ENCODE measurements at regions not wholly inside any gene's neighbourhood (a gene's known extent, or its start where the extent isn't known, plus 50 kb on each side); places are given as distances from the start of the nearest gene placed in this dataset.

- Histone ChIP-seq H3K4me3 (ENCODE audit: low read depth, low read length, poor library complexity, severe bottlenecking) (no peak overlapping the region), H3K9me2 (ENCODE audit: insufficient read depth, low read length) (no peaks in the 10 kb centered on the region), H4K20me1 (ENCODE audit: insufficient read depth, low read length) (no peaks in the 10 kb centered on the region), H3K4me1 (ENCODE audit: insufficient read depth, low read length, poor library complexity, severe bottlenecking) (peaks cover 21% of the 10 kb centered on the region), H3K9me3 (ENCODE audit: low read length) (no peaks in the 10 kb centered on the region), H2AFZ (ENCODE audit: low read length) (no peak overlapping the region), H3K79me2 (ENCODE audit: insufficient read depth, low read depth, low read length) (no peaks in the 10 kb centered on the region), H3K27ac (ENCODE audit: low read depth, low read length, poor library complexity, severe bottlenecking) (no peak overlapping the region), H3K4me2 (ENCODE audit: low read length) (no peak overlapping the region), H3K36me3 (ENCODE audit: insufficient read depth, low read length) (no peaks in the 10 kb centered on the region)
- ChIA-PET POLR2A (no interaction called here), CTCF (ENCODE audit: unreplicated experiment) (no interaction called here)
- no TSS peak for BruUV-seq (replicated peaks)
- intact Hi-C loops (cut with micrococcal nuclease; ENCODE audit: unreplicated experiment): no loop called here
- TF ChIP-seq CTCF (conservative IDR thresholded peaks at IDR 0.05; ENCODE audit: low read length) (no peak), EZH2phosphoT487 (IDR thresholded peaks at IDR 0.05; ENCODE audit: borderline replicate concordance, low read depth, low read length) (no peak)
- no peak for DNase-seq (ENCODE audit: low spot score)
These were observed 112.5 kb upstream of the SMAD3 start for GRCh38 chr15:66952756-66953522.

GRCh38 chr15:66953523-66954229, 111.7 kb upstream of the SMAD3 start:
- DNase-seq (ENCODE audit: low spot score): no peak
- Histone ChIP-seq H3K27ac (ENCODE audit: low read depth, low read length, poor library complexity, severe bottlenecking) (no peak overlapping the region), H3K4me3 (ENCODE audit: low read depth, low read length, poor library complexity, severe bottlenecking) (no peak overlapping the region), H2AFZ (ENCODE audit: low read length) (no peak overlapping the region), H3K79me2 (ENCODE audit: insufficient read depth, low read depth, low read length) (no peaks in the 10 kb centered on the region), H3K4me1 (ENCODE audit: insufficient read depth, low read length, poor library complexity, severe bottlenecking) (peaks cover 21% of the 10 kb centered on the region), H3K36me3 (ENCODE audit: insufficient read depth, low read length) (no peaks in the 10 kb centered on the region), H3K9me2 (ENCODE audit: insufficient read depth, low read length) (no peaks in the 10 kb centered on the region), H4K20me1 (ENCODE audit: insufficient read depth, low read length) (no peaks in the 10 kb centered on the region), H3K9me3 (ENCODE audit: low read length) (no peaks in the 10 kb centered on the region), H3K4me2 (ENCODE audit: low read length) (no peak overlapping the region)
- ChIA-PET POLR2A (no interaction called here), CTCF (ENCODE audit: unreplicated experiment) (no interaction called here)
- BruUV-seq (replicated peaks): no TSS peak
- intact Hi-C loops (cut with micrococcal nuclease; ENCODE audit: unreplicated experiment): no loop called here
- TF ChIP-seq CTCF (conservative IDR thresholded peaks at IDR 0.05; ENCODE audit: low read length) (no peak), EZH2phosphoT487 (IDR thresholded peaks at IDR 0.05; ENCODE audit: borderline replicate concordance, low read depth, low read length) (no peak)

- Histone ChIP-seq H4K20me1 (ENCODE audit: insufficient read depth, low read length) (no peaks in the 10 kb centered on the region), H3K4me3 (ENCODE audit: low read depth, low read length, poor library complexity, severe bottlenecking) (no peak overlapping the region), H3K36me3 (ENCODE audit: insufficient read depth, low read length) (no peaks in the 10 kb centered on the region), H3K79me2 (ENCODE audit: insufficient read depth, low read depth, low read length) (no peaks in the 10 kb centered on the region), H3K9me3 (ENCODE audit: low read length) (no peaks in the 10 kb centered on the region), H2AFZ (ENCODE audit: low read length) (no peak overlapping the region), H3K4me1 (ENCODE audit: insufficient read depth, low read length, poor library complexity, severe bottlenecking) (peaks cover 21% of the 10 kb centered on the region), H3K4me2 (ENCODE audit: low read length) (no peak overlapping the region), H3K9me2 (ENCODE audit: insufficient read depth, low read length) (no peaks in the 10 kb centered on the region), H3K27ac (ENCODE audit: low read depth, low read length, poor library complexity, severe bottlenecking) (no peak overlapping the region)
- no peak for DNase-seq (ENCODE audit: low spot score)
- no TSS peak for BruUV-seq (replicated peaks)
- intact Hi-C loops (cut with micrococcal nuclease; ENCODE audit: unreplicated experiment): no loop called here
- ChIA-PET POLR2A (interaction anchor here (0.8 kb wide), 1 partner anchor 309 kb away, joined by 3 read pairs; no protein-coding TSS in a partner anchor), CTCF (ENCODE audit: unreplicated experiment) (no interaction called here)
- no peak for TF ChIP-seq EZH2phosphoT487 (IDR thresholded peaks at IDR 0.05; ENCODE audit: borderline replicate concordance, low read depth, low read length)
These were observed 110.8 kb upstream of the SMAD3 start for GRCh38 chr15:66954601-66955000.

All from OCI-LY7 (cell line).